ENCODE measurements at regions not wholly inside any gene's neighbourhood (a gene's known extent, or its start where the extent isn't known, plus 50 kb on each side); places are given as distances from the start of the nearest gene placed in this dataset.

- 10 to 40% methylated on average over 3 of the region's 16 CpGs for WGBS, 2 donors (ENCODE audit: low coverage in 1 of 2)
- no peaks in the 10 kb centered on the region for H3K9me3 ChIP-seq
- H3K4me3 ChIP-seq: no peak overlapping the region
- no peaks in the 10 kb centered on the region for H3K4me1 ChIP-seq
- peaks cover 63% of the 10 kb centered on the region for H3K27me3 ChIP-seq
- TF ChIP-seq POLR2AphosphoS5 (IDR thresholded peaks at IDR 0.05): no peak
- no peak for TF ChIP-seq CTCF (IDR thresholded peaks at IDR 0.05)
- TF ChIP-seq POLR2A (IDR thresholded peaks at IDR 0.05): no peak
- no peak for TF ChIP-seq EP300 (IDR thresholded peaks at IDR 0.05)
- no peak for ATAC-seq
- H3K36me3 ChIP-seq: no peaks in the 10 kb centered on the region
- H3K27ac ChIP-seq: no peak overlapping the region
Observed at GRCh38 chr1:11362547-11363021, 89.6 kb downstream of the UBIAD1 start.

DNA sequence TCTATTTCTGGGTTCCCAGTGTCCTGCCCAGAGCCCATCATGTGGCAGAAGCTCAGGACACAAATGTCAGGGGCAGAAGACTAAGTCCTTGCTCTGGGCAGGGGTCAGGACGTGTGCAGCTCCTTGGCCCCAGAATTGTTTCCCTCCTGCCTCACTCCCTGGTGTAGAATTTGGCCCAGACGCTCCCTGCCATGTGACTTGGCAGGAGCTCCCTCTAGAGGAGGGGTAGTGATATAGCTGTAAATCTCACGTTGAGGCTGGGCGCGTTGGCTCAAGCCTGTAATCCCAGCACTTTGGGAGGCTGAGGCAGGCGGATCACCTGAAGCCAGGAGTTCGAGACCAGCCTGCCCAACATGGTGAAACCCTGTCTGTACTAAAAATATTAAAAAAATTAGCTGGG is 91.2 kb downstream of the UBIAD1 start:
- peaks cover 52% of the 10 kb centered on the region for H3K27me3 ChIP-seq
- H3K27ac ChIP-seq: no peak overlapping the region
- H3K4me1 ChIP-seq: no peaks in the 10 kb centered on the region
- WGBS, 2 donors (ENCODE audit: low coverage in 1 of 2): 65 to 67% methylated on average over 3 to 4 of the region's 7 CpGs
- TF ChIP-seq POLR2AphosphoS5 (IDR thresholded peaks at IDR 0.05) (no peak), CTCF (IDR thresholded peaks at IDR 0.05) (peak in 1 of 4 experiments; percentile 15)
- no peaks in the 10 kb centered on the region for H3K9me3 ChIP-seq
- no peak for ATAC-seq
- no peaks in the 10 kb centered on the region for H3K36me3 ChIP-seq
- H3K4me3 ChIP-seq: no peak overlapping the region

- Histone ChIP-seq H3K27me3 (peaks cover 51% of the 10 kb centered on the region), H3K36me3 (no peaks in the 10 kb centered on the region), H3K4me1 (no peaks in the 10 kb centered on the region), H3K4me3 (no peak overlapping the region), H3K9me3 (no peaks in the 10 kb centered on the region), H3K27ac (no peak overlapping the region)
- no peak for ATAC-seq
- TF ChIP-seq POLR2AphosphoS5 (IDR thresholded peaks at IDR 0.05) (no peak), POLR2A (IDR thresholded peaks at IDR 0.05) (no peak), EP300 (IDR thresholded peaks at IDR 0.05) (no peak), CTCF (IDR thresholded peaks at IDR 0.05) (no peak)
- WGBS, 2 donors (ENCODE audit: low coverage in 1 of 2): 72 to 78% methylated on average over 4 to 9 of the region's 9 CpGs
Observed at GRCh38 chr1:11365744-11366387, 92.9 kb downstream of the UBIAD1 start.

GRCh38 chr1:11373029-11373894 is 100.3 kb downstream of the UBIAD1 start:
- Histone ChIP-seq H3K27me3 (peaks cover 55% of the 10 kb centered on the region), H3K27ac (no peak overlapping the region), H3K36me3 (no peaks in the 10 kb centered on the region), H3K9me3 (no peaks in the 10 kb centered on the region), H3K4me1 (no peaks in the 10 kb centered on the region), H3K4me3 (no peak overlapping the region)
- no peak for TF ChIP-seq CTCF (IDR thresholded peaks at IDR 0.05)
- no peak for TF ChIP-seq EP300 (IDR thresholded peaks at IDR 0.05)
- TF ChIP-seq POLR2AphosphoS5 (IDR thresholded peaks at IDR 0.05): no peak
- no peak for TF ChIP-seq POLR2A (IDR thresholded peaks at IDR 0.05)
- WGBS, 2 donors (ENCODE audit: low coverage in 1 of 2): 43 to 49% methylated on average over 3 to 7 of the region's 10 CpGs
- ATAC-seq: no peak
